OCI-LY1 (cell line): ENCODE measurements at regions not wholly inside any gene's neighbourhood (a gene's known extent, or its start where the extent isn't known, plus 50 kb on each side); places are given as distances from the start of the nearest gene placed in this dataset.

ENCODE experiments used
- H2AFZ ChIP-seq: fragments of 200-600 bp; sonication (generic), shearing (Covaris generic); 2 replicates; pipeline ENCODE4 v1.6.0; 2014; ENCODE audit warnings: antibody characterized with exemption, mild to moderate bottlenecking, low read length
- H3F3A ChIP-seq: fragments of 200-600 bp; sonication (generic), shearing (Covaris generic); 2 replicates; pipeline ENCODE4 v1.6.0; 2014; ENCODE audit warnings: mild to moderate bottlenecking, antibody characterized with exemption, low read length, moderate library complexity; ENCODE audit not compliant: insufficient read depth
- H3K27ac ChIP-seq: fragments of 200-600 bp; sonication (generic); 2 replicates; pipeline ENCODE4 v1.5.1; 2014; ENCODE audit warnings: low read length, mixed run types, mild to moderate bottlenecking, low read depth; ENCODE audit not compliant: poor library complexity, severe bottlenecking
- H3K27me3 ChIP-seq: fragments of 200-600 bp; sonication (generic); 2 replicates; pipeline ENCODE4 v1.6.0; 2014; ENCODE audit warnings: antibody characterized with exemption, mild to moderate bottlenecking, low read length, moderate library complexity; ENCODE audit not compliant: insufficient read depth
- H3K36me3 ChIP-seq: fragments of 200-600 bp; sonication (generic); 2 replicates; pipeline ENCODE4 v1.6.1; 2014; ENCODE audit warnings: mild to moderate bottlenecking, antibody characterized with exemption, low read length, moderate library complexity, mixed read lengths; ENCODE audit not compliant: insufficient read depth
- H3K4me1 ChIP-seq: fragments of 200-600 bp; sonication (generic); 2 replicates; pipeline ENCODE4 v1.5.1; 2014; ENCODE audit warnings: mild to moderate bottlenecking, low read length, moderate library complexity; ENCODE audit not compliant: insufficient read depth, severe bottlenecking
- H3K4me2 ChIP-seq: fragments of 200-600 bp; sonication (generic), shearing (Covaris generic); 2 replicates; pipeline ENCODE4 v1.6.1; 2014; ENCODE audit warnings: low read length
- H3K4me3 ChIP-seq: fragments of 200-600 bp; sonication (generic); 2 replicates; pipeline ENCODE4 v1.5.1; 2014; ENCODE audit warnings: low read length, low read depth, mild to moderate bottlenecking, mixed read lengths; ENCODE audit not compliant: poor library complexity, severe bottlenecking
- H3K79me2 ChIP-seq: fragments of 200-600 bp; shearing (Covaris generic); 2 replicates; pipeline ENCODE4 v1.6.1; 2016; ENCODE audit warnings: mixed run types, low read length, mixed read lengths; ENCODE audit not compliant: insufficient read depth
- H3K9ac ChIP-seq: fragments of 200-600 bp; sonication (generic), shearing (Covaris generic); 2 replicates; pipeline ENCODE4 v1.6.1; 2014; ENCODE audit warnings: mild to moderate bottlenecking, low read length, mixed read lengths
- H3K9me2 ChIP-seq: fragments of 200-600 bp; sonication (generic), shearing (Covaris generic); 2 replicates; pipeline ENCODE4 v1.6.1; 2014; ENCODE audit warnings: low read depth, mild to moderate bottlenecking, low read length, mixed read lengths
- H3K9me3 ChIP-seq: fragments of 200-600 bp; shearing (Covaris generic); 2 replicates; pipeline ENCODE4 v1.6.1; 2014; ENCODE audit warnings: low read length, mixed read lengths
- H4K20me1 ChIP-seq: fragments of 200-600 bp; sonication (generic), shearing (Covaris generic); 2 replicates; pipeline ENCODE4 v1.6.0; 2016; ENCODE audit warnings: mild to moderate bottlenecking, low read length; ENCODE audit not compliant: insufficient read depth
- EZH2 ChIP-seq: fragments of 200-600 bp; sonication (generic), shearing (Covaris generic); IDR thresholded peaks from 2 replicates; pipeline ENCODE4 v1.8.0; 2017; ENCODE audit warnings: borderline replicate concordance, mixed run types, mild to moderate bottlenecking, antibody characterized with exemption, low read length, moderate library complexity, mixed read lengths
- TF ChIP-seq, protein P1 (sequence below): fragments of 200-600 bp; sonication (generic), shearing (Covaris generic); IDR thresholded peaks from 2 replicates; pipeline ENCODE4 v1.5.1; 2017; ENCODE audit warnings: mild to moderate bottlenecking, antibody characterized with exemption, low read length, moderate library complexity, mixed read lengths

- no peak overlapping the region for H3K27ac ChIP-seq
- no peaks in the 10 kb centered on the region for H3K79me2 ChIP-seq
- H2AFZ ChIP-seq = no peak overlapping the region
- no peak overlapping the region for H3K4me2 ChIP-seq
- no peak overlapping the region for H3K4me3 ChIP-seq
- no peaks in the 10 kb centered on the region for H3F3A ChIP-seq
- H3K36me3 ChIP-seq = no peaks in the 10 kb centered on the region
- no peaks in the 10 kb centered on the region for H3K9me2 ChIP-seq
- H3K4me1 ChIP-seq = no peaks in the 10 kb centered on the region
- H3K9ac ChIP-seq = no peak overlapping the region
- TF ChIP-seq EZH2 = no peak
- TF ChIP-seq, protein P1, sequence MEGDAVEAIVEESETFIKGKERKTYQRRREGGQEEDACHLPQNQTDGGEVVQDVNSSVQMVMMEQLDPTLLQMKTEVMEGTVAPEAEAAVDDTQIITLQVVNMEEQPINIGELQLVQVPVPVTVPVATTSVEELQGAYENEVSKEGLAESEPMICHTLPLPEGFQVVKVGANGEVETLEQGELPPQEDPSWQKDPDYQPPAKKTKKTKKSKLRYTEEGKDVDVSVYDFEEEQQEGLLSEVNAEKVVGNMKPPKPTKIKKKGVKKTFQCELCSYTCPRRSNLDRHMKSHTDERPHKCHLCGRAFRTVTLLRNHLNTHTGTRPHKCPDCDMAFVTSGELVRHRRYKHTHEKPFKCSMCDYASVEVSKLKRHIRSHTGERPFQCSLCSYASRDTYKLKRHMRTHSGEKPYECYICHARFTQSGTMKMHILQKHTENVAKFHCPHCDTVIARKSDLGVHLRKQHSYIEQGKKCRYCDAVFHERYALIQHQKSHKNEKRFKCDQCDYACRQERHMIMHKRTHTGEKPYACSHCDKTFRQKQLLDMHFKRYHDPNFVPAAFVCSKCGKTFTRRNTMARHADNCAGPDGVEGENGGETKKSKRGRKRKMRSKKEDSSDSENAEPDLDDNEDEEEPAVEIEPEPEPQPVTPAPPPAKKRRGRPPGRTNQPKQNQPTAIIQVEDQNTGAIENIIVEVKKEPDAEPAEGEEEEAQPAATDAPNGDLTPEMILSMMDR = no peak
- peaks cover 3% of the 10 kb centered on the region; the same call in 1 of the 2 replicates for H3K27me3 ChIP-seq
- no peaks in the 10 kb centered on the region for H3K9me3 ChIP-seq
- H4K20me1 ChIP-seq = no peaks in the 10 kb centered on the region
Measured at GRCh38 chr15:62793752-62794144, 248.8 kb upstream of the TPM1 start.

- Histone ChIP-seq H3K9ac (no peak overlapping the region), H3K79me2 (no peaks in the 10 kb centered on the region), H3F3A (no peaks in the 10 kb centered on the region), H4K20me1 (no peaks in the 10 kb centered on the region), H3K9me3 (no peaks in the 10 kb centered on the region), H3K4me1 (no peaks in the 10 kb centered on the region), H2AFZ (no peak overlapping the region), H3K9me2 (no peaks in the 10 kb centered on the region), H3K4me3 (no peak overlapping the region), H3K27ac (no peak overlapping the region), H3K36me3 (no peaks in the 10 kb centered on the region), H3K4me2 (no peak overlapping the region), H3K27me3 (peaks cover 3% of the 10 kb centered on the region; the same call in 1 of the 2 replicates)
- TF ChIP-seq, protein P1 = no peak
- no peak for TF ChIP-seq EZH2
Measured at GRCh38 chr15:62795171-62795570, 247.4 kb upstream of the TPM1 start.

- Histone ChIP-seq H2AFZ (no peak overlapping the region), H4K20me1 (no peaks in the 10 kb centered on the region), H3K27me3 (peaks cover 3% of the 10 kb centered on the region; the same call in 1 of the 2 replicates), H3K79me2 (no peaks in the 10 kb centered on the region), H3K9me2 (no peaks in the 10 kb centered on the region), H3K4me3 (no peak overlapping the region), H3K4me1 (no peaks in the 10 kb centered on the region), H3K9ac (no peak overlapping the region), H3F3A (no peaks in the 10 kb centered on the region), H3K9me3 (no peaks in the 10 kb centered on the region), H3K36me3 (no peaks in the 10 kb centered on the region), H3K27ac (no peak overlapping the region), H3K4me2 (no peak overlapping the region)
- TF ChIP-seq EZH2 = no peak
- TF ChIP-seq, protein P1 = no peak
Measured at GRCh38 chr15:62795700-62796695, 246.5 kb upstream of the TPM1 start.
